Keratinocyte (primary cell): ENCODE measurements at regions not wholly inside any gene's neighbourhood (a gene's known extent, or its start where the extent isn't known, plus 50 kb on each side); places are given as distances from the start of the nearest gene placed in this dataset.

ENCODE experiments used
- DNase-seq: peaks from one replicate; pipeline ENCODE4 v3.0.0-alpha.2; 2011; ENCODE audit warnings: low read depth, missing footprints, low spot score
- FAIRE-seq: peaks from 2 replicates; lab custom pipeline; 2011; peaks lifted over from hg19 to GRCh38; lab: Jason Lieb, UNC
- H2AFZ ChIP-seq: 2 replicates; pipeline ENCODE4 v1.6.0; 2012; ENCODE audit warnings: low read length, control low read depth, inconsistent platforms; ENCODE audit not compliant: control insufficient read depth
- H3K27ac ChIP-seq: 2 replicates; pipeline ENCODE4 v1.5.1; 2011; ENCODE audit warnings: low read length; ENCODE audit not compliant: control insufficient read depth, insufficient read depth
- H3K27me3 ChIP-seq: 3 replicates; pipeline ENCODE4 v1.6.0; 2011; ENCODE audit warnings: low read length; ENCODE audit not compliant: control insufficient read depth, insufficient read depth; ENCODE audit errors: extremely low read depth
- H3K36me3 ChIP-seq, 2 experiments: 2 replicates in 1 of 2; 3 replicates in 1 of 2; pipeline ENCODE4 v1.5.1; 2011; ENCODE audit warnings: low read length in 2 of 2, mild to moderate bottlenecking in 1 of 2; ENCODE audit not compliant: control insufficient read depth in 2 of 2, insufficient read depth in 2 of 2; ENCODE audit errors: extremely low read depth in 1 of 2
- H3K4me1 ChIP-seq: 3 replicates; pipeline ENCODE4 v1.5.1; 2011; ENCODE audit warnings: low read length; ENCODE audit not compliant: control insufficient read depth, insufficient read depth; ENCODE audit errors: extremely low read depth
- H3K4me2 ChIP-seq: 3 replicates; pipeline ENCODE4 v1.6.0; 2011; ENCODE audit warnings: low read depth, low read length; ENCODE audit not compliant: control insufficient read depth, insufficient read depth; ENCODE audit errors: extremely low read depth
- H3K4me3 ChIP-seq, 3 experiments: fragments of 200-600 bp in 1 of 3; sonication (generic) in 1 of 3; 2 replicates in 2 of 3; 3 replicates in 1 of 3; pipeline ENCODE4 v1.5.1; 2011 to 2016; ENCODE audit warnings: low read length in 3 of 3, mild to moderate bottlenecking in 3 of 3, control low read depth in 2 of 3, inconsistent platforms in 1 of 3, low read depth in 1 of 3, mixed read lengths in 1 of 3, mixed run types in 1 of 3, moderate library complexity in 1 of 3; ENCODE audit not compliant: control insufficient read depth in 2 of 3, insufficient read depth in 2 of 3; ENCODE audit errors: extremely low read depth in 1 of 3
- H3K79me2 ChIP-seq: 2 replicates; pipeline ENCODE4 v1.6.0; 2012; ENCODE audit warnings: low read length; ENCODE audit not compliant: control insufficient read depth, insufficient read depth
- H3K9ac ChIP-seq: 3 replicates; pipeline ENCODE4 v1.6.0; 2011; ENCODE audit warnings: low read length; ENCODE audit not compliant: control insufficient read depth, insufficient read depth; ENCODE audit errors: extremely low read depth
- H3K9me1 ChIP-seq: 3 replicates; pipeline ENCODE4 v1.6.0; 2011; ENCODE audit warnings: low read length; ENCODE audit not compliant: control insufficient read depth, insufficient read depth; ENCODE audit errors: extremely low read depth
- H3K9me3 ChIP-seq: 2 replicates; pipeline ENCODE4 v1.5.1; 2012; ENCODE audit warnings: low read depth, low read length; ENCODE audit not compliant: control insufficient read depth
- H4K20me1 ChIP-seq: 3 replicates; pipeline ENCODE4 v1.6.0; 2011; ENCODE audit warnings: low read length; ENCODE audit not compliant: control insufficient read depth, insufficient read depth; ENCODE audit errors: extremely low read depth
- CTCF ChIP-seq, 3 experiments: IDR thresholded peaks in 1 of 3; conservative IDR thresholded peaks in 1 of 3; optimal IDR thresholded peaks in 1 of 3; 2 replicates in 2 of 3; 3 replicates in 1 of 3; pipeline versions ENCODE3 to v1.5.1; 2011; ENCODE audit warnings: low read length in 3 of 3, mild to moderate bottlenecking in 3 of 3, moderate library complexity in 2 of 3, control low read depth in 1 of 3, inconsistent platforms in 1 of 3; ENCODE audit not compliant: insufficient read depth in 2 of 3; ENCODE audit errors: extremely low read depth in 1 of 3
- EZH2 ChIP-seq: IDR thresholded peaks from one replicate; pipeline ENCODE4 v1.6.1; 2012; ENCODE audit warnings: inconsistent platforms, mild to moderate bottlenecking, low read length, moderate library complexity
- dilution Hi-C: fragments of 300-500 bp; cut with MboI; formaldehyde crosslinking; loops from one replicate; pipeline ENCODE4 v1.7.0; 2020; ENCODE audit warnings: low sequenced_read_pairs; ENCODE audit not compliant: extremely low pct_ligation_motif_present

DNA sequence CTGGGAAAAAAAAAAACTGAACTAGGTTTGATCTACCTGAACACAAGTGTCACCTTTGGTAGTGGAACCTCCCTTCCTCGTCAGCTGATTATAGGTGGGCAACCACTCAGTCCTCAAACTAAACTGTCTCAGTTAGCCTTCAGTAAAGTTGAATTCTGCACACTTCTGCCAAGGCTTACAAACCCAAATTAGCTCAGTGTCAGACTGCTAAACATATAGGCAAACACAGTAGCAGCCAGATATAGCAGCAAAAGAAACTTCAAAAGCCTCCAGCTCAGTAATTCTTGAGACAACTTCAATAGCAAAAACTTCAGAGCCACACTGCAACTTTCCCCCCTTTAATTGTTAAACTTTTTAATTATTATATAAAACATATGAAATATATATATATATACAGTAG is 956.9 kb downstream of the XPNPEP1 start:
- Histone ChIP-seq H3K79me2 (no peaks in the 10 kb centered on the region), H4K20me1 (no peaks in the 10 kb centered on the region), H3K9me3 (no peaks in the 10 kb centered on the region), H3K4me1 (no peaks in the 10 kb centered on the region), H3K9me1 (no peaks in the 10 kb centered on the region), H3K9ac (no peak overlapping the region), H2AFZ (no peak overlapping the region), H3K4me2 (no peak overlapping the region), H3K27ac (no peak overlapping the region), H3K36me3 (no peaks in the 10 kb centered on the region), H3K4me3 (no peak overlapping the region), H3K27me3 (no peaks in the 10 kb centered on the region)
- no peak for TF ChIP-seq CTCF (optimal IDR thresholded peaks at IDR 0.05 in 1 of 3, IDR thresholded peaks at IDR 0.05 in 1 of 3, conservative IDR thresholded peaks at IDR 0.05 in 1 of 3; ENCODE audit: extremely low read depth in 1 of 3, insufficient read depth in 2 of 3, low read length in 3 of 3)
- no peak for TF ChIP-seq EZH2
- dilution Hi-C loops, result no loop called here
- DNase-seq, result no peak
- FAIRE-seq, result no peak

- FAIRE-seq (no peak), DNase-seq (no peak)
- Histone ChIP-seq H4K20me1 (no peaks in the 10 kb centered on the region), H3K27me3 (no peaks in the 10 kb centered on the region), H3K79me2 (no peaks in the 10 kb centered on the region), H3K27ac (no peak overlapping the region), H3K9ac (no peak overlapping the region), H3K36me3 (no peaks in the 10 kb centered on the region), H3K4me1 (no peaks in the 10 kb centered on the region), H3K9me1 (no peaks in the 10 kb centered on the region), H3K9me3 (no peaks in the 10 kb centered on the region), H3K4me3 (no peak overlapping the region), H3K4me2 (no peak overlapping the region), H2AFZ (no peak overlapping the region)
- TF ChIP-seq CTCF (optimal IDR thresholded peaks at IDR 0.05 in 1 of 3, IDR thresholded peaks at IDR 0.05 in 1 of 3, conservative IDR thresholded peaks at IDR 0.05 in 1 of 3; ENCODE audit: extremely low read depth in 1 of 3, insufficient read depth in 2 of 3, low read length in 3 of 3), result no peak
- dilution Hi-C loops, result no loop called here
These were observed 957.3 kb downstream of the XPNPEP1 start for GRCh38 chr10:108966005-108966404.
